B cell (primary cell): ENCODE measurements at regions not wholly inside any gene's neighbourhood (a gene's known extent, or its start where the extent isn't known, plus 50 kb on each side); places are given as distances from the start of the nearest gene placed in this dataset.
"Not testable (repeated sequence)": the region's sequence is repeated elsewhere in the genome, so short reads cannot be mapped to it uniquely, and the experiment has no call there.

Experiments used
- ATAC-seq: fragments of 200-7000 bp; cut with Tn5 transposase; one replicate; pipeline ENCODE4 v1.10.0; 2021; ENCODE audit warnings: low read depth, mild to moderate bottlenecking, moderate number of reproducible peaks, moderate library complexity
- CTCF ChIA-PET: fragments of 350-600 bp; sonication (Branson Sonifier 250); formaldehyde crosslinking; loops from one replicate; lab custom pipeline; 2021; ENCODE audit warnings: antibody characterized with exemption, inconsistent platforms; lab: Charles Lee
- POLR2A ChIA-PET: fragments of 350-600 bp; sonication (Branson Sonifier 250); formaldehyde crosslinking; loops from one replicate; lab custom pipeline; 2021; ENCODE audit warnings: antibody characterized with exemption; lab: Charles Lee
- DNase-seq: peaks from one replicate; pipeline ENCODE4 v3.0.0; 2013
- H2AFZ ChIP-seq: 2 replicates; pipeline ENCODE4 v1.6.1; 2012; ENCODE audit warnings: mild to moderate bottlenecking, low read depth, low read length; ENCODE audit not compliant: insufficient read depth, poor library complexity, severe bottlenecking
- H3K27ac ChIP-seq, 2 donors: 1 replicate in 1 of 2; 2 replicates in 1 of 2; pipeline ENCODE4 v1.5.1; 2012 to 2013; ENCODE audit warnings: low read length in 2 of 2, mild to moderate bottlenecking in 2 of 2, moderate library complexity in 1 of 2
- H3K27me3 ChIP-seq, 4 experiments: fragments of 200-600 bp in 1 of 4; sonication (generic) in 1 of 4; replicated peaks in 1 of 4; 1 replicate in 2 of 4; 2 replicates in 2 of 4; pipeline versions ENCODE4 v1.6.1 to v1.7.0; 2013 to 2016; ENCODE audit warnings: low read length in 3 of 4, mild to moderate bottlenecking in 2 of 4, mixed read lengths in 1 of 4, moderate library complexity in 1 of 4; ENCODE audit not compliant: insufficient read depth in 4 of 4, control insufficient read depth in 3 of 4; ENCODE audit errors: control extremely low read depth in 1 of 4
- H3K36me3 ChIP-seq, 2 experiments: replicated peaks in 1 of 2; 1 replicate in 1 of 2; 2 replicates in 1 of 2; pipeline versions ENCODE4 v1.6.1 to v1.7.1; 2013; ENCODE audit warnings: low read length in 1 of 2; ENCODE audit not compliant: insufficient read depth in 2 of 2, control insufficient read depth in 1 of 2; ENCODE audit errors: control extremely low read depth in 1 of 2, extremely low read depth in 1 of 2
- H3K4me1 ChIP-seq, 2 donors: fragments of 200-600 bp in 1 of 2; sonication (generic) in 1 of 2; 1 replicate in 1 of 2; 2 replicates in 1 of 2; pipeline versions ENCODE4 v1.5.1 to v1.6.1; 2013 to 2017; ENCODE audit warnings: low read length in 2 of 2; ENCODE audit not compliant: control insufficient read depth in 2 of 2, insufficient read depth in 2 of 2
- H3K4me2 ChIP-seq: replicated peaks from 2 replicates; pipeline ENCODE3; 2012; ENCODE audit warnings: mild to moderate bottlenecking, low read depth, low read length; ENCODE audit not compliant: poor library complexity, severe bottlenecking
- H3K4me3 ChIP-seq, 5 experiments: fragments of 200-600 bp in 1 of 5; sonication (generic) in 1 of 5; 1 replicate in 3 of 5; 2 replicates in 2 of 5; pipeline versions ENCODE4 v1.5.1 to v1.7.0; 2011 to 2016; ENCODE audit warnings: low read length in 4 of 5, mild to moderate bottlenecking in 4 of 5, low read depth in 2 of 5, control low read depth in 1 of 5, moderate library complexity in 1 of 5; ENCODE audit not compliant: insufficient read depth in 1 of 5; ENCODE audit errors: control extremely low read depth in 1 of 5, extremely low read depth in 1 of 5
- H3K79me2 ChIP-seq: fragments of 200-600 bp; sonication (generic); one replicate; pipeline ENCODE4 v1.6.0; 2016; ENCODE audit warnings: low read length; ENCODE audit not compliant: control insufficient read depth, insufficient read depth
- H3K9ac ChIP-seq: fragments of 200-600 bp; sonication (generic); 2 replicates; pipeline ENCODE4 v1.6.1; 2017; ENCODE audit warnings: mild to moderate bottlenecking, low read length, moderate library complexity
- H3K9me3 ChIP-seq, 3 donors: one replicate each; pipeline versions ENCODE4 v1.6.1 to v1.7.1; 2013; ENCODE audit warnings: low read length in 2 of 3; ENCODE audit not compliant: control insufficient read depth in 2 of 3, insufficient read depth in 1 of 3; ENCODE audit errors: control extremely low read depth in 1 of 3
- H4K20me1 ChIP-seq: 2 replicates; pipeline ENCODE4 v1.6.0; 2012; ENCODE audit warnings: mild to moderate bottlenecking, low read length; ENCODE audit not compliant: insufficient read depth, control insufficient read depth, poor library complexity, severe bottlenecking
- H3K27ac Mint-ChIP-seq: one replicate; pipeline ENCODE4 v1.8.0; 2021; ENCODE audit warnings: mixed read lengths
- H3K27me3 Mint-ChIP-seq: one replicate; pipeline ENCODE4 v1.8.0; 2021; ENCODE audit warnings: mixed read lengths
- H3K4me1 Mint-ChIP-seq: one replicate; pipeline ENCODE4 v1.8.0; 2021; ENCODE audit warnings: mixed read lengths
- H3K4me3 Mint-ChIP-seq: one replicate; pipeline ENCODE4 v1.8.0; 2021; ENCODE audit warnings: mixed read lengths
- H3K9me3 Mint-ChIP-seq: one replicate; pipeline ENCODE4 v1.8.0; 2022; ENCODE audit warnings: mixed read lengths; ENCODE audit not compliant: insufficient read depth
- EZH2 ChIP-seq: IDR thresholded peaks from 2 replicates; pipeline ENCODE4 v1.6.1; 2012; ENCODE audit warnings: borderline replicate concordance, low read depth, mild to moderate bottlenecking, moderate library complexity, low read length; ENCODE audit not compliant: insufficient read depth, poor library complexity, severe bottlenecking
- WGBS: methylation state at CpG from one replicate; pipeline ENCODE4 v1.1.5; 2013; ENCODE audit warnings: missing lambda C conversion rate; ENCODE audit not compliant: insufficient coverage; 5-methylcytosine and 5-hydroxymethylcytosine counted together
- intact Hi-C: fragments of 100-400 bp; cut with micrococcal nuclease; formaldehyde crosslinking; loops from one replicate; pipeline ENCODE4 v1.10.0; 2022
- TF ChIP-seq, protein P1 (sequence below): fragments of 200-600 bp; IDR thresholded peaks from one replicate; pipeline ENCODE4 v1.8.0; 2022; ENCODE audit warnings: antibody characterized with exemption, mild to moderate bottlenecking

- Histone ChIP-seq H3K27me3 (peaks cover 0 to 6% (median 0%) of the 10 kb centered on the region in 4 experiments), H3K27ac (no peak overlapping the region), H3K79me2 (no peaks in the 10 kb centered on the region), H3K9me3 (peaks cover 0 to 12% (median 0%) of the 10 kb centered on the region in 3 donors), H3K4me2 (no peak overlapping the region), H3K9ac (no peak overlapping the region), H3K4me1 (no peaks in the 10 kb centered on the region), H3K4me3 (no peak overlapping the region), H4K20me1 (no peaks in the 10 kb centered on the region), H2AFZ (no peak overlapping the region), H3K36me3 (no peaks in the 10 kb centered on the region)
- Mint-ChIP-seq H3K27ac (no peak overlapping the region), H3K9me3 (no peaks in the 10 kb centered on the region), H3K4me1 (no peaks in the 10 kb centered on the region), H3K27me3 (peaks cover 8% of the 10 kb centered on the region), H3K4me3 (no peak overlapping the region)
- no peak for DNase-seq
- ATAC-seq: no peak
- intact Hi-C loops: no loop called here
- TF ChIP-seq, protein P1, sequence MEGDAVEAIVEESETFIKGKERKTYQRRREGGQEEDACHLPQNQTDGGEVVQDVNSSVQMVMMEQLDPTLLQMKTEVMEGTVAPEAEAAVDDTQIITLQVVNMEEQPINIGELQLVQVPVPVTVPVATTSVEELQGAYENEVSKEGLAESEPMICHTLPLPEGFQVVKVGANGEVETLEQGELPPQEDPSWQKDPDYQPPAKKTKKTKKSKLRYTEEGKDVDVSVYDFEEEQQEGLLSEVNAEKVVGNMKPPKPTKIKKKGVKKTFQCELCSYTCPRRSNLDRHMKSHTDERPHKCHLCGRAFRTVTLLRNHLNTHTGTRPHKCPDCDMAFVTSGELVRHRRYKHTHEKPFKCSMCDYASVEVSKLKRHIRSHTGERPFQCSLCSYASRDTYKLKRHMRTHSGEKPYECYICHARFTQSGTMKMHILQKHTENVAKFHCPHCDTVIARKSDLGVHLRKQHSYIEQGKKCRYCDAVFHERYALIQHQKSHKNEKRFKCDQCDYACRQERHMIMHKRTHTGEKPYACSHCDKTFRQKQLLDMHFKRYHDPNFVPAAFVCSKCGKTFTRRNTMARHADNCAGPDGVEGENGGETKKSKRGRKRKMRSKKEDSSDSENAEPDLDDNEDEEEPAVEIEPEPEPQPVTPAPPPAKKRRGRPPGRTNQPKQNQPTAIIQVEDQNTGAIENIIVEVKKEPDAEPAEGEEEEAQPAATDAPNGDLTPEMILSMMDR: no peak
- TF ChIP-seq EZH2: no peak
- 94% methylated on average over 2 of the region's 3 CpGs for WGBS
- ChIA-PET POLR2A (no interaction called here), CTCF (no interaction called here)
Measured at GRCh38 chr10:43839973-43840372, 191.3 kb upstream of the ZNF32 start.

GRCh38 chr10:43834751-43835150, 186.1 kb upstream of the ZNF32 start:
- CTCF ChIA-PET: not testable (repeated sequence)
- no CpG with 5 or more reads among the region's 2 CpGs for WGBS
- H3K27me3 Mint-ChIP-seq: peaks cover 15% of the 10 kb centered on the region

More at GRCh38 chr10:43834751-43835150, 186.1 kb upstream of the ZNF32 start:
- H3K9ac ChIP-seq, H3K4me1 ChIP-seq, H3K4me1 Mint-ChIP-seq, DNase-seq, H3K79me2 ChIP-seq, H3K27ac Mint-ChIP-seq, H3K36me3 ChIP-seq, H3K9me3 Mint-ChIP-seq, H3K4me2 ChIP-seq, H3K27ac ChIP-seq, H3K4me3 ChIP-seq, H2AFZ ChIP-seq, intact Hi-C loops, H4K20me1 ChIP-seq, ATAC-seq, H3K27me3 ChIP-seq, H3K4me3 Mint-ChIP-seq, POLR2A ChIA-PET: not testable (repeated sequence)
- peaks cover 0 to 12% (median 0%) of the 10 kb centered on the region in 3 donors for H3K9me3 ChIP-seq
